A549 (cell line): ENCODE measurements at regions not wholly inside any gene's neighbourhood (a gene's known extent, or its start where the extent isn't known, plus 50 kb on each side); places are given as distances from the start of the nearest gene placed in this dataset.

ENCODE experiments used
- ATAC-seq, 2 experiments: fragments of 200-7000 bp in 1 of 2; fragments of >200 bp in 1 of 2; cut with Nextera tagmentation in 1 of 2; cut with Tn5 transposase in 1 of 2; 3 replicates each; pipeline versions ENCODE4 v1.8.0 to v1.9.1; 2018 to 2020; ENCODE audit warnings: mild to moderate bottlenecking in 1 of 2, moderate library complexity in 1 of 2
- CTCF ChIA-PET: fragments of 300-600 bp; sonication (Branson Sonifier 250); formaldehyde crosslinking; extraction: SDS; loops from one replicate; lab custom pipeline; 2021; ENCODE audit warnings: antibody characterized with exemption, inconsistent platforms; lab: Yijun Ruan, JAX
- POLR2A ChIA-PET: fragments of 350-600 bp; formaldehyde crosslinking; extraction: SDS; loops from one replicate; lab custom pipeline; 2021; ENCODE audit warnings: antibody characterized with exemption, inconsistent platforms; lab: Yijun Ruan, JAX
- DNase-seq, 2 experiments: peaks; one replicate each; pipeline versions ENCODE4 v3.0.0 to v3.0.0-alpha.2; 2011 to 2016; ENCODE audit warnings: low read depth in 1 of 2, low spot score in 1 of 2
- FAIRE-seq: peaks from 2 replicates; lab custom pipeline; 2011; peaks lifted over from hg19 to GRCh38; lab: Jason Lieb, UNC
- H3K27ac ChIP-seq, 2 experiments: fragments of >200 bp; sonication (Bioruptor Twin); formaldehyde crosslinking; 3 replicates each; pipeline ENCODE4 v1.5.1; 2016 to 2017
- H3K4me1 ChIP-seq: fragments of >200 bp; sonication (Bioruptor Twin); formaldehyde crosslinking; 3 replicates; pipeline ENCODE4 v1.6.1; 2016
- H3K4me2 ChIP-seq: fragments of >200 bp; sonication (Bioruptor Twin); formaldehyde crosslinking; 3 replicates; pipeline ENCODE4 v1.6.1; 2016
- H3K4me3 ChIP-seq: fragments of >200 bp; sonication (Bioruptor Twin); formaldehyde crosslinking; 3 replicates; pipeline ENCODE4 v1.5.1; 2016
- H3K9me3 ChIP-seq: fragments of >200 bp; sonication (Bioruptor Twin); formaldehyde crosslinking; 3 replicates; pipeline ENCODE4 v1.6.1; 2016
- ATOH8 ChIP-seq: fragments of 250-450 bp; sonication (Bioruptor Pico); IDR thresholded peaks from 2 replicates; pipeline ENCODE4 v1.5.0; 2020; ENCODE audit warnings: low read depth, mild to moderate bottlenecking, moderate library complexity
- BCL3 ChIP-seq: fragments of >200 bp; sonication (Bioruptor Twin); formaldehyde crosslinking; IDR thresholded peaks from 3 replicates; pipeline ENCODE4 v1.6.1; 2016
- CBX2 ChIP-seq: fragments of 200-600 bp; sonication (generic); IDR thresholded peaks from 2 replicates; pipeline ENCODE4 v1.6.1; 2016; ENCODE audit warnings: low read depth, mild to moderate bottlenecking, borderline replicate concordance
- CBX8 ChIP-seq: fragments of 200-600 bp; sonication (generic); IDR thresholded peaks from 2 replicates; pipeline ENCODE4 v1.6.1; 2016
- CHD4 ChIP-seq: fragments of 200-600 bp; sonication (generic); IDR thresholded peaks from 2 replicates; pipeline ENCODE4 v1.6.1; 2016; ENCODE audit warnings: antibody characterized with exemption, mild to moderate bottlenecking, borderline replicate concordance
- E2F6 ChIP-seq: IDR thresholded peaks from 2 replicates; pipeline ENCODE4 v1.6.1; 2012; ENCODE audit warnings: low read depth, borderline replicate concordance
- EHF ChIP-seq: fragments of 250-450 bp; sonication (Bioruptor Pico); IDR thresholded peaks from 2 replicates; pipeline ENCODE4 v1.5.0; 2020; ENCODE audit warnings: mild to moderate bottlenecking
- EHMT2 ChIP-seq: fragments of 200-600 bp; sonication (generic); IDR thresholded peaks from 2 replicates; pipeline ENCODE4 v1.6.1; 2016; ENCODE audit warnings: antibody characterized with exemption, low read depth, mild to moderate bottlenecking, moderate library complexity
- ELK1 ChIP-seq: fragments of 150-350 bp; IDR thresholded peaks from 2 replicates; pipeline ENCODE4 v1.6.1; 2014; ENCODE audit warnings: low read depth, mild to moderate bottlenecking, low read length
- ESRRA ChIP-seq: fragments of 150-350 bp; IDR thresholded peaks from 2 replicates; pipeline ENCODE4 v1.6.1; 2014; ENCODE audit warnings: mild to moderate bottlenecking, low read length, borderline replicate concordance
- FOXS1 ChIP-seq: fragments of 250-450 bp; sonication (Bioruptor Pico); IDR thresholded peaks from 2 replicates; pipeline ENCODE4 v1.5.0; 2020; ENCODE audit warnings: mild to moderate bottlenecking, moderate library complexity
- HMGXB4 ChIP-seq: fragments of 250-450 bp; sonication (Bioruptor Pico); IDR thresholded peaks from 2 replicates; pipeline ENCODE4 v1.5.0; 2021; ENCODE audit warnings: mild to moderate bottlenecking, moderate library complexity, borderline replicate concordance
- HOXA7 ChIP-seq: fragments of 250-450 bp; sonication (Bioruptor Pico); IDR thresholded peaks from 2 replicates; pipeline ENCODE4 v1.5.0; 2020; ENCODE audit warnings: mild to moderate bottlenecking, moderate library complexity
- KDM1A ChIP-seq: fragments of 200-600 bp; sonication (generic); IDR thresholded peaks from 2 replicates; pipeline ENCODE4 v1.6.1; 2016; ENCODE audit warnings: low read depth, mild to moderate bottlenecking
- KDM5A ChIP-seq: fragments of 200-600 bp; sonication (generic); IDR thresholded peaks from 2 replicates; pipeline ENCODE4 v1.6.1; 2016; ENCODE audit warnings: antibody characterized with exemption, mild to moderate bottlenecking
- MAFK ChIP-seq: fragments of 450-650 bp; IDR thresholded peaks from 2 replicates; pipeline ENCODE4 v1.6.1; 2014; ENCODE audit not compliant: partially characterized antibody
- MAX ChIP-seq: IDR thresholded peaks from 2 replicates; pipeline ENCODE4 v1.6.1; 2012
- MAZ ChIP-seq: fragments of 150-350 bp; IDR thresholded peaks from 2 replicates; pipeline ENCODE4 v1.6.1; 2014; ENCODE audit warnings: antibody characterized with exemption, low read depth, low read length, borderline replicate concordance
- MYC ChIP-seq: IDR thresholded peaks from 2 replicates; pipeline ENCODE4 v1.6.1; 2012; ENCODE audit warnings: mild to moderate bottlenecking, inconsistent platforms, low read length, improper control_type of control experiment, borderline replicate concordance
- NFE2L2 ChIP-seq: fragments of 150-350 bp; conservative IDR thresholded peaks from 2 replicates; pipeline ENCODE4 v1.6.1; 2014; ENCODE audit warnings: low read length
- RAD21 ChIP-seq, 2 experiments: fragments of >200 bp in 1 of 2; sonication (Bioruptor Twin) in 1 of 2; formaldehyde crosslinking in 1 of 2; IDR thresholded peaks in 1 of 2; conservative IDR thresholded peaks in 1 of 2; 2 replicates in 1 of 2; 3 replicates in 1 of 2; pipeline ENCODE4 v1.6.1; 2012 to 2018; ENCODE audit warnings: inconsistent platforms in 1 of 2
- SREBF2 ChIP-seq: fragments of 450-650 bp; IDR thresholded peaks from 2 replicates; pipeline ENCODE4 v1.6.1; 2014; ENCODE audit warnings: mild to moderate bottlenecking, moderate library complexity
- TFCP2L1 ChIP-seq: fragments of 250-450 bp; sonication (Bioruptor Pico); IDR thresholded peaks from 2 replicates; pipeline ENCODE4 v1.5.0; 2021; ENCODE audit warnings: mild to moderate bottlenecking
- TP53 ChIP-seq: fragments of 250-450 bp; sonication (Bioruptor Pico); IDR thresholded peaks from 2 replicates; pipeline ENCODE4 v1.5.0; 2021; ENCODE audit warnings: mild to moderate bottlenecking, moderate library complexity
- ZFP36 ChIP-seq: fragments of 450-650 bp; IDR thresholded peaks from 2 replicates; pipeline ENCODE4 v1.6.1; 2014; ENCODE audit warnings: borderline replicate concordance; ENCODE audit not compliant: partially characterized antibody
- ZNF302 ChIP-seq: fragments of 250-450 bp; sonication (Bioruptor Pico); IDR thresholded peaks from 2 replicates; pipeline ENCODE4 v1.9.0; 2021; ENCODE audit warnings: inconsistent platforms, mild to moderate bottlenecking, moderate library complexity
- ZSCAN20 ChIP-seq: fragments of 250-450 bp; sonication (Bioruptor Pico); IDR thresholded peaks from 2 replicates; pipeline ENCODE4 v1.8.0; 2022; ENCODE audit warnings: mild to moderate bottlenecking, moderate library complexity
- WGBS: methylation state at CpG from one replicate; pipeline ENCODE4 v1.1.6; 2017; ENCODE audit errors: missing lambda C conversion rate; 5-methylcytosine and 5-hydroxymethylcytosine counted together

GRCh38 chr5:21219251-21219650 lies 1231.3 kb upstream of the CDH18 start:
- no peak for FAIRE-seq
- no peak overlapping the region for H3K4me2 ChIP-seq
- no peaks in the 10 kb centered on the region for H3K4me1 ChIP-seq
- H3K4me3 ChIP-seq, result no peak overlapping the region
- DNase-seq, result no peak
- H3K27ac ChIP-seq, result no peak overlapping the region
- H3K9me3 ChIP-seq, result no peaks in the 10 kb centered on the region
- ChIA-PET CTCF (no interaction called here), POLR2A (no interaction called here)
- ATAC-seq, result no peak
- 43% methylated on average over 1 of the region's 1 CpG for WGBS
- no peak for TF ChIP-seq ZNF302
- TF ChIP-seq NFE2L2, result no peak
- no peak for TF ChIP-seq CBX2
- TF ChIP-seq KDM5A, result no peak
- TF ChIP-seq MAFK, result no peak
- no peak for TF ChIP-seq EHF (CRISPR knock-in tag)
- no peak for TF ChIP-seq SREBF2
- TF ChIP-seq TP53, result no peak
- TF ChIP-seq FOXS1 (CRISPR knock-in tag), result no peak
- no peak for TF ChIP-seq KDM1A
- no peak for TF ChIP-seq ESRRA

GRCh38 chr5:21212026-21212425 lies 1224.0 kb upstream of the CDH18 start:
- H3K27ac ChIP-seq, result no peak overlapping the region
- no peaks in the 10 kb centered on the region for H3K4me1 ChIP-seq
- TF ChIP-seq ZSCAN20 (CRISPR knock-in tag) (no peak), ELK1 (no peak)
- POLR2A ChIA-PET, result no interaction called here
- DNase-seq (no peak), FAIRE-seq (no peak), ATAC-seq (no peak)
- H3K4me2 ChIP-seq, result no peak overlapping the region
- H3K9me3 ChIP-seq, result no peaks in the 10 kb centered on the region
- CTCF ChIA-PET, result no interaction called here
- H3K4me3 ChIP-seq, result no peak overlapping the region
- WGBS, result 47% methylated on average over 1 of the region's 1 CpG

- 28% methylated on average over 2 of the region's 2 CpGs for WGBS
- Histone ChIP-seq H3K4me2 (no peak overlapping the region), H3K4me1 (no peaks in the 10 kb centered on the region), H3K9me3 (no peaks in the 10 kb centered on the region), H3K27ac (no peak overlapping the region), H3K4me3 (no peak overlapping the region)
- TF ChIP-seq MAX (no peak), CBX8 (no peak), ZFP36 (no peak), CHD4 (no peak), MAZ (no peak), EHMT2 (no peak), ELK1 (no peak), HOXA7 (CRISPR knock-in tag) (no peak), MYC (no peak), TP53 (no peak), E2F6 (no peak), HMGXB4 (CRISPR knock-in tag) (no peak), NFE2L2 (no peak), RAD21 (conservative IDR thresholded peaks at IDR 0.05 in 1 of 2, IDR thresholded peaks at IDR 0.05 in 1 of 2) (no peak), ESRRA (no peak), ZNF302 (no peak), ATOH8 (CRISPR knock-in tag) (no peak), KDM1A (no peak), TFCP2L1 (CRISPR knock-in tag) (no peak), BCL3 (no peak)
- ATAC-seq (no peak), DNase-seq (no peak), FAIRE-seq (no peak)
- ChIA-PET POLR2A (no interaction called here), CTCF (no interaction called here)
Observed at GRCh38 chr5:21209409-21209808, 1221.4 kb upstream of the CDH18 start.
